K562 (cell line): ENCODE measurements at regions not wholly inside any gene's neighbourhood (a gene's known extent, or its start where the extent isn't known, plus 50 kb on each side); places are given as distances from the start of the nearest gene placed in this dataset.

Source experiments
- RBM25 ChIP-seq: fragments of 200-400 bp; formaldehyde crosslinking; IDR thresholded peaks from 2 replicates; pipeline ENCODE4 v1.6.1; 2018; ENCODE audit warnings: low read length, low read depth, moderate library complexity; ENCODE audit not compliant: severe bottlenecking
- ZNF212 ChIP-seq: fragments of 450-650 bp; formaldehyde crosslinking; IDR thresholded peaks from 2 replicates; pipeline ENCODE4 v1.4.0; 2020; ENCODE audit warnings: mild to moderate bottlenecking
- TF ChIP-seq, protein P1 (sequence below), 2 experiments: fragments of 450-650 bp; IDR thresholded peaks; 2 replicates each; pipeline ENCODE4 v1.6.1; 2016; ENCODE audit warnings: mild to moderate bottlenecking in 2 of 2, borderline replicate concordance in 1 of 2, low read depth in 1 of 2, moderate library complexity in 1 of 2
- TF ChIP-seq, protein P2 (sequence below), 2 experiments: fragments of 450-650 bp in 1 of 2; IDR thresholded peaks; 2 replicates each; pipeline ENCODE4 v1.6.1; 2011 to 2017; ENCODE audit warnings: low read depth in 2 of 2, antibody characterized with exemption in 1 of 2, borderline replicate concordance in 1 of 2, low read length in 1 of 2, mild to moderate bottlenecking in 1 of 2, mixed read lengths in 1 of 2; ENCODE audit not compliant: control insufficient read depth in 1 of 2

DNA sequence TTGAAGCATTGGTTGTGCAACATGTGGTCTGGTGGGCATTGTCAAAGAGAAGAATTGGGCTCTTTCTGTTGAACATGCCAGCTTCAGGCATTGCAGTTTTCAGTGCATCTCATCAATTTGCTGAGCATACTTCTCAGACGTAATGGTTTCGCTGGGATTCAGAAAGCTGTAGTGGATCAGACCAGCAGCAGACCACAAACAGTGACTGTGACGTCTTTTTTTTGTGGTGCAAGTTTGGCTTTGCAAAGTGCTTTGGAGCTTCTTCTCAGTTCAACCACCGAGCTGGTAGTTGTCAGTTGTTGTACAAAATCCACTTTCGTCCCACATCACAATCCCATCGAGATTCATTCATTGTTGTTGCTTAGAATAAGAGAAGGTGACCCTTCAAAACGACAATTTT lies 84.5 kb downstream of the NPAP1 start (continued):
- TF ChIP-seq, protein P1, sequence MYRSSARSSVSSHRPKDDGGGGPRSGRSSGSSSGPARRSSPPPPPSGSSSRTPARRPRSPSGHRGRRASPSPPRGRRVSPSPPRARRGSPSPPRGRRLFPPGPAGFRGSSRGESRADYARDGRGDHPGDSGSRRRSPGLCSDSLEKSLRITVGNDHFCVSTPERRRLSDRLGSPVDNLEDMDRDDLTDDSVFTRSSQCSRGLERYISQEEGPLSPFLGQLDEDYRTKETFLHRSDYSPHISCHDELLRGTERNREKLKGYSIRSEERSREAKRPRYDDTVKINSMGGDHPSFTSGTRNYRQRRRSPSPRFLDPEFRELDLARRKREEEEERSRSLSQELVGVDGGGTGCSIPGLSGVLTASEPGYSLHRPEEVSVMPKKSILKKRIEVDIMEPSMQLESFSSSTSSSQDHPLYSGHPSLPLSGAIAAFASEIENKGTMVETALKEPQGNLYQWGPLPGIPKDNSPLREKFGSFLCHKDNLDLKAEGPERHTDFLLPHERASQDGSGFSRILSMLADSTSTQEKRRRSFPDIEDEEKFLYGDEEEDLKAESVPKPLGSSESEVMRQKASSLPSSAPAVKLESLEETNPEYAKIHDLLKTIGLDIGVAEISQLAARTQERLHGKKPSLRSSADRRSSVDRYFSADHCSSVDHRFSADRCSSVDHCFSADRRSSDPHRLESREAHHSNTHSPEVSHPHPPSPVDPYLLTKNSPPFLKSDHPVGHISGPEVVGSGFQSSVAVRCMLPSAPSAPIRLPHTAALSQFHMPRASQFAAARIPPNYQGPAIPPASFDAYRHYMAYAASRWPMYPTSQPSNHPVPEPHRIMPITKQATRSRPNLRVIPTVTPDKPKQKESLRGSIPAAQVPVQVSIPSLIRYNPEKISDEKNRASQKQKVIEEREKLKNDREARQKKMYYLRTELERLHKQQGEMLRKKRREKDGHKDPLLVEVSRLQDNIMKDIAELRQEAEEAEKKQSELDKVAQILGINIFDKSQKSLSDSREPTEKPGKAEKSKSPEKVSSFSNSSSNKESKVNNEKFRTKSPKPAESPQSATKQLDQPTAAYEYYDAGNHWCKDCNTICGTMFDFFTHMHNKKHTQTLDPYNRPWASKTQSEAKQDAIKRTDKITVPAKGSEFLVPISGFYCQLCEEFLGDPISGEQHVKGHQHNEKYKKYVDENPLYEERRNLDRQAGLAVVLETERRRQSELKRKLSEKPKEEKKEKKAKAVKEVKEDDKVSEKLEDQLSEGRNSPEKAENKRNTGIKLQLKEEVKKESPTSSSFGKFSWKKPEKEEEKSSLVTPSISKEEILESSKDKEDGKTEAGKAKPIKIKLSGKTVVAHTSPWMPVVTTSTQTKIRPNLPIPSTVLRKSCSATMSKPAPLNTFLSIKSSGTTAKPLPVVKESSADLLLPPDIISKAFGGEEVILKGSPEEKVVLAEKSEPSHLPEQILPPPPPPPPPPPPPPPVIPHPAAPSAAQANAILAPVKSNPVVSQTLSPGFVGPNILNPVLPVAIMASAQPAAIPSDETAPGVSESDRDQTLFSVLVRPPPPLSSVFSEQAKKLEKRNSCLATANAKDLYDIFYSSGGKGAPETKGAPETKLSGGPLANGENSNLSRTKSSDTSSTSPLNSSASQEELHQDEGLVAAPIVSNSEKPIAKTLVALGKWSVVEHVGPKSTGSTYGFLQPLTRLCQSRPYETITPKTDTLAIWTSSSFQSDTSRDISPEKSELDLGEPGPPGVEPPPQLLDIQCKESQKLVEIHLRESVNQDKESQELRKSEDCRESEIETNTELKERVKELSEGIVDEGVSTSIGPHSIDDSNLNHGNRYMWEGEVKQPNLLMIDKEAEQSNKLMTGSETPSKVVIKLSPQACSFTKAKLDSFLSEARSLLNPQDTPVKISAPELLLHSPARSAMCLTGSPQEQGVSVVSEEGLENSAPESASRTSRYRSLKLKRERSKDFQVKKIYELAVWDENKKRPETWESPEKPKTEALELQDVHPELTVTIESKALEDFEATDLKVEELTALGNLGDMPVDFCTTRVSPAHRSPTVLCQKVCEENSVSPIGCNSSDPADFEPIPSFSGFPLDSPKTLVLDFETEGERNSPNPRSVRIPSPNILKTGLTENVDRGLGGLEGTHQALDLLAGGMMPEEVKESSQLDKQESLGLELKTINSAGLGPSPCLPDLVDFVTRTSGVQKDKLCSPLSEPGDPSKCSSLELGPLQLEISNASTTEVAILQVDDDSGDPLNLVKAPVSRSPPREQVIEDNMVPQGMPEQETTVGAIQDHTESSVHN (IDR thresholded peaks at IDR 0.05; ENCODE audit: borderline replicate concordance in 1 of 2, low read depth in 1 of 2) = no peak
- TF ChIP-seq, protein P2, sequence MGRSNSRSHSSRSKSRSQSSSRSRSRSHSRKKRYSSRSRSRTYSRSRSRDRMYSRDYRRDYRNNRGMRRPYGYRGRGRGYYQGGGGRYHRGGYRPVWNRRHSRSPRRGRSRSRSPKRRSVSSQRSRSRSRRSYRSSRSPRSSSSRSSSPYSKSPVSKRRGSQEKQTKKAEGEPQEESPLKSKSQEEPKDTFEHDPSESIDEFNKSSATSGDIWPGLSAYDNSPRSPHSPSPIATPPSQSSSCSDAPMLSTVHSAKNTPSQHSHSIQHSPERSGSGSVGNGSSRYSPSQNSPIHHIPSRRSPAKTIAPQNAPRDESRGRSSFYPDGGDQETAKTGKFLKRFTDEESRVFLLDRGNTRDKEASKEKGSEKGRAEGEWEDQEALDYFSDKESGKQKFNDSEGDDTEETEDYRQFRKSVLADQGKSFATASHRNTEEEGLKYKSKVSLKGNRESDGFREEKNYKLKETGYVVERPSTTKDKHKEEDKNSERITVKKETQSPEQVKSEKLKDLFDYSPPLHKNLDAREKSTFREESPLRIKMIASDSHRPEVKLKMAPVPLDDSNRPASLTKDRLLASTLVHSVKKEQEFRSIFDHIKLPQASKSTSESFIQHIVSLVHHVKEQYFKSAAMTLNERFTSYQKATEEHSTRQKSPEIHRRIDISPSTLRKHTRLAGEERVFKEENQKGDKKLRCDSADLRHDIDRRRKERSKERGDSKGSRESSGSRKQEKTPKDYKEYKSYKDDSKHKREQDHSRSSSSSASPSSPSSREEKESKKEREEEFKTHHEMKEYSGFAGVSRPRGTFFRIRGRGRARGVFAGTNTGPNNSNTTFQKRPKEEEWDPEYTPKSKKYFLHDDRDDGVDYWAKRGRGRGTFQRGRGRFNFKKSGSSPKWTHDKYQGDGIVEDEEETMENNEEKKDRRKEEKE (IDR thresholded peaks at IDR 0.05; ENCODE audit: borderline replicate concordance in 1 of 2, control insufficient read depth in 1 of 2, low read depth in 2 of 2, low read length in 1 of 2) = no peak
- TF ChIP-seq ZNF212 (CRISPR knock-in tag) (no peak), RBM25 (no peak)
